Neural cell (in vitro differentiated cells): ENCODE measurements at regions not wholly inside any gene's neighbourhood (a gene's known extent, or its start where the extent isn't known, plus 50 kb on each side); places are given as distances from the start of the nearest gene placed in this dataset.

Experiments used
- EZH2 ChIP-seq: fragments of 200-600, 300-800 bp; shearing (Covaris generic), sonication (generic); IDR thresholded peaks from 2 replicates; pipeline ENCODE4 v1.6.1; 2014; ENCODE audit warnings: antibody characterized with exemption, low read length, borderline replicate concordance, mild to moderate bottlenecking; ENCODE audit not compliant: insufficient read depth, poor library complexity, severe bottlenecking
- POLR2AphosphoS5 ChIP-seq: IDR thresholded peaks from 2 replicates; pipeline ENCODE4 v1.6.1; 2012
- TAF1 ChIP-seq: IDR thresholded peaks from 2 replicates; pipeline ENCODE4 v1.6.1; 2012; ENCODE audit warnings: low read depth
- TF ChIP-seq, protein P1 (sequence below): fragments of 450-650 bp; IDR thresholded peaks from 2 replicates; pipeline ENCODE4 v1.5.1; 2014; ENCODE audit warnings: antibody characterized with exemption, mild to moderate bottlenecking, moderate library complexity; ENCODE audit not compliant: poor library complexity, severe bottlenecking

DNA sequence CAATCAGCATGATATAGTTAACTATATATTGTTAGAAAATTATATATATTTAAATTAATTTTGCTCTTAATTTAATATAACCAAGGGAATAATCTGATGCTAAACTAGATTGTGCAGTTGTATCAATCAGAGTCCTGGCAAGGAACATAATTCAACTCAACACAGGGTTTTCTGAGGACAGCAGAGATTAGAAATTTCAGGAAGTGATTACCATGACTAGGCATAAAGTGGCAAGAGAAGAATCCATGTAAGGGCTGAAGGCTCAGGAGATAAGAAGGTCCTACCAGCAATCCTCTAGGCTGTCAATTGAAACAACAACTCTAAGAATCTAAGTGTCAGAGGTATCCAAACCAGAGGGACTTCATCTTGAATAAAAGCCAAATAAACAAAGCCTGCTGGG is 807.8 kb downstream of the DSC3 start:
- TF ChIP-seq, protein P1, sequence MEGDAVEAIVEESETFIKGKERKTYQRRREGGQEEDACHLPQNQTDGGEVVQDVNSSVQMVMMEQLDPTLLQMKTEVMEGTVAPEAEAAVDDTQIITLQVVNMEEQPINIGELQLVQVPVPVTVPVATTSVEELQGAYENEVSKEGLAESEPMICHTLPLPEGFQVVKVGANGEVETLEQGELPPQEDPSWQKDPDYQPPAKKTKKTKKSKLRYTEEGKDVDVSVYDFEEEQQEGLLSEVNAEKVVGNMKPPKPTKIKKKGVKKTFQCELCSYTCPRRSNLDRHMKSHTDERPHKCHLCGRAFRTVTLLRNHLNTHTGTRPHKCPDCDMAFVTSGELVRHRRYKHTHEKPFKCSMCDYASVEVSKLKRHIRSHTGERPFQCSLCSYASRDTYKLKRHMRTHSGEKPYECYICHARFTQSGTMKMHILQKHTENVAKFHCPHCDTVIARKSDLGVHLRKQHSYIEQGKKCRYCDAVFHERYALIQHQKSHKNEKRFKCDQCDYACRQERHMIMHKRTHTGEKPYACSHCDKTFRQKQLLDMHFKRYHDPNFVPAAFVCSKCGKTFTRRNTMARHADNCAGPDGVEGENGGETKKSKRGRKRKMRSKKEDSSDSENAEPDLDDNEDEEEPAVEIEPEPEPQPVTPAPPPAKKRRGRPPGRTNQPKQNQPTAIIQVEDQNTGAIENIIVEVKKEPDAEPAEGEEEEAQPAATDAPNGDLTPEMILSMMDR = no peak
- TF ChIP-seq POLR2AphosphoS5 = no peak
- TF ChIP-seq TAF1 = no peak
- no peak for TF ChIP-seq EZH2
